SK-N-SH treated with all-trans-retinoic acid at 6 μM for 48 hours (cell line): ENCODE measurements at regions not wholly inside any gene's neighbourhood (a gene's known extent, or its start where the extent isn't known, plus 50 kb on each side); places are given as distances from the start of the nearest gene placed in this dataset.

Experiments used
- ATAC-seq: fragments of 200-7000 bp; cut with Tn5 transposase; 3 replicates; pipeline ENCODE4 v1.9.1; 2020; ENCODE audit warnings: mild to moderate bottlenecking, moderate library complexity
- ARNTL ChIP-seq: fragments of 450-650 bp; formaldehyde crosslinking; IDR thresholded peaks from 2 replicates; pipeline ENCODE4 v1.5.0; 2020; ENCODE audit warnings: low read depth, mild to moderate bottlenecking, moderate library complexity, borderline replicate concordance
- BACH2 ChIP-seq: fragments of 250-450 bp; sonication (Bioruptor Pico); IDR thresholded peaks from 2 replicates; pipeline ENCODE4 v1.9.0; 2021; ENCODE audit warnings: mild to moderate bottlenecking, borderline replicate concordance
- CSDC2 ChIP-seq: fragments of 250-450 bp; sonication (Bioruptor Pico); IDR thresholded peaks from 2 replicates; pipeline ENCODE4 v1.5.0; 2020; ENCODE audit warnings: mild to moderate bottlenecking, moderate library complexity
- CSRNP3 ChIP-seq: fragments of 250-450 bp; sonication (Bioruptor Pico); IDR thresholded peaks from 2 replicates; pipeline ENCODE4 v1.5.1; 2021; ENCODE audit warnings: mild to moderate bottlenecking, moderate library complexity
- ESRRG ChIP-seq: fragments of 250-450 bp; sonication (Bioruptor Pico); IDR thresholded peaks from 2 replicates; pipeline ENCODE4 v1.6.1; 2021; ENCODE audit warnings: mild to moderate bottlenecking
- GLIS3 ChIP-seq: fragments of 250-450 bp; sonication (Bioruptor Pico); IDR thresholded peaks from 2 replicates; pipeline ENCODE4 v1.5.0; 2020; ENCODE audit warnings: mild to moderate bottlenecking, moderate library complexity
- ISL1 ChIP-seq: fragments of 250-450 bp; sonication (Bioruptor Pico); IDR thresholded peaks from 2 replicates; pipeline ENCODE4 v2.1.2; 2022; ENCODE audit warnings: mild to moderate bottlenecking, moderate library complexity
- OSR1 ChIP-seq: fragments of 250-450 bp; sonication (Bioruptor Pico); IDR thresholded peaks from 2 replicates; pipeline ENCODE4 v1.8.0; 2022; ENCODE audit warnings: moderate library complexity, mild to moderate bottlenecking, inconsistent platforms
- PATZ1 ChIP-seq: fragments of 250-450 bp; sonication (Bioruptor Pico); IDR thresholded peaks from 2 replicates; pipeline ENCODE4 v1.8.0; 2020; ENCODE audit warnings: mild to moderate bottlenecking, moderate library complexity, borderline replicate concordance
- PPARA ChIP-seq: fragments of 250-450 bp; sonication (Bioruptor Pico); IDR thresholded peaks from 2 replicates; pipeline ENCODE4 v1.5.0; 2020; ENCODE audit warnings: mild to moderate bottlenecking, borderline replicate concordance
- RARB ChIP-seq: fragments of 250-450 bp; sonication (Bioruptor Pico); IDR thresholded peaks from 2 replicates; pipeline ENCODE4 v1.8.0; 2021; ENCODE audit warnings: mild to moderate bottlenecking, moderate library complexity
- TCF4 ChIP-seq: fragments of 250-450 bp; sonication (Bioruptor Pico); IDR thresholded peaks from 2 replicates; pipeline ENCODE4 v1.8.0; 2021; ENCODE audit warnings: mild to moderate bottlenecking, moderate library complexity, borderline replicate concordance
- TOX ChIP-seq: fragments of 250-450 bp; sonication (Bioruptor Pico); IDR thresholded peaks from 2 replicates; pipeline ENCODE4 v1.8.0; 2021; ENCODE audit warnings: mild to moderate bottlenecking, moderate library complexity, borderline replicate concordance
- TSHZ2 ChIP-seq: fragments of 250-450 bp; sonication (Bioruptor Pico); IDR thresholded peaks from 2 replicates; pipeline ENCODE4 v1.5.0; 2020; ENCODE audit warnings: mild to moderate bottlenecking, moderate library complexity
- ZFP3 ChIP-seq: fragments of 250-450 bp; sonication (Bioruptor Pico); IDR thresholded peaks from 2 replicates; pipeline ENCODE4 v1.5.0; 2020; ENCODE audit warnings: mild to moderate bottlenecking, moderate library complexity
- ZFP30 ChIP-seq: fragments of 450-650 bp; formaldehyde crosslinking; IDR thresholded peaks from 2 replicates; pipeline ENCODE4 v1.5.0; 2022; ENCODE audit warnings: mild to moderate bottlenecking, moderate library complexity
- ZNF565 ChIP-seq: fragments of 450-650 bp; formaldehyde crosslinking; conservative IDR thresholded peaks from 2 replicates; pipeline ENCODE4 v1.5.0; 2020; ENCODE audit warnings: low read depth, mild to moderate bottlenecking, moderate library complexity
- ZNF70 ChIP-seq: fragments of 450-650 bp; formaldehyde crosslinking; IDR thresholded peaks from 2 replicates; pipeline ENCODE4 v1.5.0; 2020; ENCODE audit warnings: mild to moderate bottlenecking, moderate library complexity
- TF ChIP-seq, protein P1 (sequence below): fragments of 250-450 bp; sonication (Bioruptor Pico); IDR thresholded peaks from 2 replicates; pipeline ENCODE4 v1.5.1; 2020; ENCODE audit warnings: low read depth, mild to moderate bottlenecking, moderate library complexity

DNA sequence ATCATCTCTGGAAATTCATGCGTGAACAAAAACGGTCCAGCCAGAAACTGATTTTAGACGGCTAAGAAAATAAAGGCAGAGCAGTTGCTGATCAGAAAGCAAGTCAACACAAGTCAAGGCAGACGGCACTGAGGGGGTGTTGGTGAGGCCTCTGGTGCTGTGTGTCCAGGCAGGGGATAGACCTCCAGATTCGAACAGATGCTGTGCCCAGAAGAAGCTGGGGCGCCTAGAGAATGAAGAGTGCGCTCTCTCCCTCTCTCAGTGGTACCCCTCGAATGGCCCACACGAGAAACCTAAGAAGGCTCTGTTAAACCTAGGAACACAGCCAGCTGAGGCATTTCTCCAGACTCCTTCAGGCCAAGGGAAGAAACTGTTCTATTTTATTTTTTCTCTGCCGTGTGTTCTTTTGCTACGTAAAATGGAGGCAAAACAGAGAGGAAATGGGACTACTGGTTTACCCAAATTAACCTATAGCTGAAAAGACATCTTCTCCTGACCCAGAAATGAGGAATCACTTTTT lies 178.3 kb downstream of the PMP22 start:
- ATAC-seq = no peak
- TF ChIP-seq ZNF70 (no peak), PPARA (CRISPR knock-in tag) (no peak), ZNF565 (CRISPR knock-in tag) (no peak), ZFP30 (CRISPR knock-in tag) (no peak), TSHZ2 (CRISPR knock-in tag) (no peak), TCF4 (CRISPR knock-in tag) (no peak), CSDC2 (CRISPR knock-in tag) (no peak), OSR1 (no peak), ARNTL (CRISPR knock-in tag) (no peak), BACH2 (CRISPR knock-in tag) (no peak), ZFP3 (CRISPR knock-in tag) (no peak), GLIS3 (CRISPR knock-in tag) (no peak)
- TF ChIP-seq, protein P1, sequence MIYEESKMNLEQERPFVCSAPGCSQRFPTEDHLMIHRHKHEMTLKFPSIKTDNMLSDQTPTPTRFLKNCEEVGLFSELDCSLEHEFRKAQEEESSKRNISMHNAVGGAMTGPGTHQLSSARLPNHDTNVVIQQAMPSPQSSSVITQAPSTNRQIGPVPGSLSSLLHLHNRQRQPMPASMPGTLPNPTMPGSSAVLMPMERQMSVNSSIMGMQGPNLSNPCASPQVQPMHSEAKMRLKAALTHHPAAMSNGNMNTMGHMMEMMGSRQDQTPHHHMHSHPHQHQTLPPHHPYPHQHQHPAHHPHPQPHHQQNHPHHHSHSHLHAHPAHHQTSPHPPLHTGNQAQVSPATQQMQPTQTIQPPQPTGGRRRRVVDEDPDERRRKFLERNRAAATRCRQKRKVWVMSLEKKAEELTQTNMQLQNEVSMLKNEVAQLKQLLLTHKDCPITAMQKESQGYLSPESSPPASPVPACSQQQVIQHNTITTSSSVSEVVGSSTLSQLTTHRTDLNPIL (CRISPR knock-in tag) = no peak
- TF ChIP-seq, all 23 proteins: peak for 0

DNA sequence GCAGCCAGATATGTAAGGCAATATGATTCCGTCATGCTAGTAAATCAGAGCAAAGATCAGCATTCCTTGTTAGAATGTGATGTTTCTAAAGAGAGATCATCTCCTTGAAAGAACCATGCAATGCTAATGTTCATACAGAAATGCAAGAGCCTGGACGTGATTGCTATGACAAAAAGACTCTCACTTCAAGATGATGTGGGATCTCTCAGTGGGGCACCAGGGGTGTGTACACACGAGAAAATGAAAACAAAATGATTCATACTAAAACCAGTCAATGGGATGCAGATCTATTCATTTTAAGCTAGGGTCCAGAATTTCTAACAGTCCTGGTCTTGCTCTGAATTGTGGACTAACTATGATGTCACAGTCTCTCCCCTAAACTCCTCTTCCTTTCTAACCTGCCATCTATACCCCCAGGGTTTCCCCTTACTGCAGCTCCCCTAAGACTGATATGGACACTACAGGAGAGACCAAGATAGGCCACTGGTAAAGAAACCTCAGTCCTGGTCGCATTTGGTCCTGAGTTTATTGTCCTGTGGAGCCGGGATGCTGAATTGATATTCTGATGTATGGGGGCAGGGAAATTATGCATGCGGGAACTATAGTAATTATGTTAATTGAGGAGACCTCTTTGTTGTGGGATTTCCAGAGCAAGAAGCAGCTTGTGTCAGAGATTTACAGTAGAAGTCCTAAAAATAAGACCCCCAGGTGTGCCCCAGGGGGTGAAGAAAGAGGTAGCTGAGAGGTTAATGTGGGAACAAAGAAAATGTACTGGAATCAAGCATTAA lies 179.0 kb downstream of the PMP22 start:
- ATAC-seq = no peak
- TF ChIP-seq ESRRG (CRISPR knock-in tag) (no peak), OSR1 (no peak), ISL1 (CRISPR knock-in tag) (no peak), BACH2 (CRISPR knock-in tag) (no peak), GLIS3 (CRISPR knock-in tag) (no peak), TOX (CRISPR knock-in tag) (no peak), PATZ1 (CRISPR knock-in tag) (no peak), CSRNP3 (CRISPR knock-in tag) (no peak)

DNA sequence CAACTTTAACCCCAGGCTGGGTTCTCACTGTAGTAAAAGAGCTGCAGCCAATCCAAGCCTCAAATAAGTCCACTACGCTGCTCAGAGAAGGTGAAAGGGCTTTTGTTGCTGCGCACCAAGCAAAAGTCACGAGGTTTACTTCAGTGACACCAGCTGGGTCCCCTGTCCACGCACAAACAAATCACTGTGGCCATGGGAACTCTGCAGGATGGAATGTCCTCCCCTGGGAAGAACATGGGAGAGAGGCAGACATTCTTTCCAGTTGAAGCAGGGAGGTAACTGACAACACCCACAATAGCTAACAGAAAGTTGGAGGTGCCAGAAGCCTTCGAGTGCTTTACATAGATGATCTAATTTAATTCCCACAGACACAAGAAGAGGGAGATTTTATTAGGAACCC lies 181.9 kb downstream of the PMP22 start:
- no peak for ATAC-seq
- TF ChIP-seq, protein P1 (CRISPR knock-in tag) = no peak
- no peak for TF ChIP-seq TOX (CRISPR knock-in tag)
- TF ChIP-seq TSHZ2 (CRISPR knock-in tag) = no peak
- no peak for TF ChIP-seq CSRNP3 (CRISPR knock-in tag)
- no peak for TF ChIP-seq PATZ1 (CRISPR knock-in tag)
- TF ChIP-seq ZFP30 (CRISPR knock-in tag) = no peak
- TF ChIP-seq RARB (CRISPR knock-in tag) = no peak
